DND-41 (cell line): ENCODE measurements at regions not wholly inside any gene's neighbourhood (a gene's known extent, or its start where the extent isn't known, plus 50 kb on each side); places are given as distances from the start of the nearest gene placed in this dataset.

ENCODE experiments used
- ATAC-seq: fragments of 200-7000 bp; cut with Tn5 transposase; 3 replicates; pipeline ENCODE4 v1.9.1; 2021; ENCODE audit warnings: low read depth; ENCODE audit not compliant: insufficient read depth
- DNase-seq: peaks from one replicate; pipeline ENCODE4 v3.0.0-alpha.2; 2020
- H2AFZ ChIP-seq: 2 replicates; pipeline ENCODE4 v1.6.0; 2012; ENCODE audit warnings: low read depth, low read length
- H3K27ac ChIP-seq: 2 replicates; pipeline ENCODE4 v1.5.1; 2012; ENCODE audit warnings: low read length, inconsistent platforms
- H3K27me3 ChIP-seq: fragments of 200-600 bp; sonication (generic); 2 replicates; pipeline ENCODE4 v1.6.0; 2012; ENCODE audit warnings: low read length, mild to moderate bottlenecking, inconsistent platforms; ENCODE audit not compliant: insufficient read depth, poor library complexity
- H3K36me3 ChIP-seq: 2 replicates; pipeline ENCODE4 v1.5.1; 2012; ENCODE audit warnings: low read length, inconsistent platforms; ENCODE audit not compliant: insufficient read depth
- H3K4me1 ChIP-seq: 2 replicates; pipeline ENCODE4 v1.5.1; 2012; ENCODE audit warnings: mild to moderate bottlenecking, low read length; ENCODE audit not compliant: insufficient read depth
- H3K4me2 ChIP-seq: 2 replicates; pipeline ENCODE4 v1.6.0; 2012; ENCODE audit warnings: mild to moderate bottlenecking, moderate library complexity, low read length, inconsistent platforms; ENCODE audit not compliant: insufficient read depth
- H3K4me3 ChIP-seq, 2 experiments: fragments of 200-600 bp in 1 of 2; shearing (Covaris generic) in 1 of 2; 2 replicates each; pipeline ENCODE4 v1.5.1; 2012 to 2016; ENCODE audit warnings: inconsistent platforms in 2 of 2, low read length in 2 of 2, mild to moderate bottlenecking in 2 of 2, low read depth in 1 of 2, moderate library complexity in 1 of 2
- H3K79me2 ChIP-seq: 2 replicates; pipeline ENCODE4 v1.6.0; 2012; ENCODE audit warnings: low read length, inconsistent platforms; ENCODE audit not compliant: insufficient read depth
- H3K9ac ChIP-seq: 2 replicates; pipeline ENCODE4 v1.6.0; 2012; ENCODE audit warnings: low read depth, mild to moderate bottlenecking, inconsistent platforms, low read length, moderate library complexity
- H3K9me3 ChIP-seq: 2 replicates; pipeline ENCODE4 v1.5.1; 2012; ENCODE audit warnings: low read length, moderate library complexity, mild to moderate bottlenecking, inconsistent platforms; ENCODE audit not compliant: insufficient read depth, severe bottlenecking
- H4K20me1 ChIP-seq: 2 replicates; pipeline ENCODE4 v1.6.0; 2012; ENCODE audit warnings: low read length; ENCODE audit not compliant: insufficient read depth
- EZH2 ChIP-seq: IDR thresholded peaks from 3 replicates; pipeline ENCODE4 v1.6.1; 2012; ENCODE audit warnings: borderline replicate concordance, low read depth, mild to moderate bottlenecking, moderate library complexity, low read length, inconsistent platforms; ENCODE audit not compliant: severe bottlenecking
- TF ChIP-seq, protein P1 (sequence below): IDR thresholded peaks from 2 replicates; pipeline ENCODE4 v1.5.1; 2012; ENCODE audit warnings: borderline replicate concordance, low read length, moderate library complexity, mild to moderate bottlenecking; ENCODE audit not compliant: poor library complexity, severe bottlenecking; ENCODE audit errors: extremely low read depth

DNA sequence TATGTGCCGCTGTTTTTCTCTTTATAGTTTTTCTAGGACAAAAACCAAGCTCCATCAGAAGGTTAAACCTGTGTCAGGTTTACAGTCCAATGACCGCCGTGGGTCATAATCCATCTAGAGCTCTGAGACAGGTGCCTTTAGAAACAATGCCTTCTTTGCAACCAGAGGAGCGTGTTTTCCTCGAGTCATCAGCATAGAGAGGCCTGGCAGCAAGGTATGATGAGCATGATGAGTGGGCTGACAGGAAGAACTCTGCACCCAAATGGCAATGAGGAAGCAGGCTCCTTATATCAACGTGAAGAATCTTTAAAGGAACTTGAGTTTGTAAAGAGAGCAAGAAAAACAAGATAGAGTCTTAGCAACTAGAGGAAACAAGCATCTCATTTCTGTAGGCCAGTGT is 60.5 kb upstream of the NUDT4 start:
- Histone ChIP-seq H3K4me2 (no peak overlapping the region), H2AFZ (peak overlapping the region; percentile 51; the same call in 1 of the 2 replicates), H3K79me2 (no peaks in the 10 kb centered on the region), H3K4me1 (no peaks in the 10 kb centered on the region), H3K4me3 (no peak overlapping the region), H3K36me3 (no peaks in the 10 kb centered on the region), H3K27ac (no peak overlapping the region), H3K9me3 (no peaks in the 10 kb centered on the region), H3K27me3 (no peaks in the 10 kb centered on the region), H3K9ac (no peak overlapping the region), H4K20me1 (no peaks in the 10 kb centered on the region)
- DNase-seq (no peak), ATAC-seq (peak; percentile 45; the same call in 2 of the 3 replicates)
- TF ChIP-seq, protein P1, sequence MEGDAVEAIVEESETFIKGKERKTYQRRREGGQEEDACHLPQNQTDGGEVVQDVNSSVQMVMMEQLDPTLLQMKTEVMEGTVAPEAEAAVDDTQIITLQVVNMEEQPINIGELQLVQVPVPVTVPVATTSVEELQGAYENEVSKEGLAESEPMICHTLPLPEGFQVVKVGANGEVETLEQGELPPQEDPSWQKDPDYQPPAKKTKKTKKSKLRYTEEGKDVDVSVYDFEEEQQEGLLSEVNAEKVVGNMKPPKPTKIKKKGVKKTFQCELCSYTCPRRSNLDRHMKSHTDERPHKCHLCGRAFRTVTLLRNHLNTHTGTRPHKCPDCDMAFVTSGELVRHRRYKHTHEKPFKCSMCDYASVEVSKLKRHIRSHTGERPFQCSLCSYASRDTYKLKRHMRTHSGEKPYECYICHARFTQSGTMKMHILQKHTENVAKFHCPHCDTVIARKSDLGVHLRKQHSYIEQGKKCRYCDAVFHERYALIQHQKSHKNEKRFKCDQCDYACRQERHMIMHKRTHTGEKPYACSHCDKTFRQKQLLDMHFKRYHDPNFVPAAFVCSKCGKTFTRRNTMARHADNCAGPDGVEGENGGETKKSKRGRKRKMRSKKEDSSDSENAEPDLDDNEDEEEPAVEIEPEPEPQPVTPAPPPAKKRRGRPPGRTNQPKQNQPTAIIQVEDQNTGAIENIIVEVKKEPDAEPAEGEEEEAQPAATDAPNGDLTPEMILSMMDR = no peak
- no peak for TF ChIP-seq EZH2

DNA sequence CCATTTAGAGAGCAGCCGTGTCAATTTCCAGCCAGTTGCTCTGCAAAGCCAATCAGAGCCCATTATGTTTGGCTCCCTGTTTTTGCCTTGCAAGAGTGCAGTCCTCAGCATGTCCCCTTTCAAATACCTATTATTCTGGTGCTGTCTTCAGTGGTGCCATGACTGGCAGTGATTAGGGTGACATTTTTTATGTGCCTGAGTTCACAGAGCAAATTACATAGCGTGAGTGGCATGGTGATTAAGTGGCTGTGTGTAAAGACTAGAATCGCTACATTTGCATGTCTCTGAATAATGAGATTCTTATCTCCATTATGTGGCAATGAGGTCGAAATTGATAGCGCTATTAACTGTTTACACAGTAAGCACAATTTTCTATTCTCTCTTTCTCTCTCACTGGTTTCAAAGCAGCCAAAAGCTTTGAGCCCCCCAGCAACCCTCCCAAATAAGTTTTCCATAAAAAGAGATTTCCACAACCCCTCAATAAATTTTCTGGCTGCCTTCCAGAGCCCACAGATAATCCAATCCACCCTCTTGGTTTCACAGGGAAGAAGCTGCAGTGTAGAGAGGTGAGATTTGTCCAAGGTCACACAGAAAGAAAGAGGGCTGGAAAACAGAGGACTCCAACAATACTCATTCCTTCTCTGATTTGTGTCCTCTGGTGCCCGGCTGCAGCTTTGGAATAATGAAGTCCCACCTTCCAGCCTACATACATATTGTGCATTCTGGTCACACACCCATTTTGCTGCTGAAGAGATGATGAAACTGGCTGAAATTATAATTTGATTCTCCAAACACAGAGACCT is 58.8 kb upstream of the NUDT4 start:
- H3K27me3 ChIP-seq = no peaks in the 10 kb centered on the region
- H4K20me1 ChIP-seq = no peaks in the 10 kb centered on the region
- no peak for TF ChIP-seq EZH2
- TF ChIP-seq, protein P1 = no peak
- no peak overlapping the region for H3K4me3 ChIP-seq
- no peaks in the 10 kb centered on the region for H3K4me1 ChIP-seq
- H3K79me2 ChIP-seq = no peaks in the 10 kb centered on the region
- H2AFZ ChIP-seq = no peak overlapping the region
- no peaks in the 10 kb centered on the region for H3K36me3 ChIP-seq
- H3K9me3 ChIP-seq = no peaks in the 10 kb centered on the region
- H3K4me2 ChIP-seq = no peak overlapping the region
- no peak overlapping the region for H3K27ac ChIP-seq
- no peak overlapping the region for H3K9ac ChIP-seq
- DNase-seq = no peak
- ATAC-seq = no peak

DNA sequence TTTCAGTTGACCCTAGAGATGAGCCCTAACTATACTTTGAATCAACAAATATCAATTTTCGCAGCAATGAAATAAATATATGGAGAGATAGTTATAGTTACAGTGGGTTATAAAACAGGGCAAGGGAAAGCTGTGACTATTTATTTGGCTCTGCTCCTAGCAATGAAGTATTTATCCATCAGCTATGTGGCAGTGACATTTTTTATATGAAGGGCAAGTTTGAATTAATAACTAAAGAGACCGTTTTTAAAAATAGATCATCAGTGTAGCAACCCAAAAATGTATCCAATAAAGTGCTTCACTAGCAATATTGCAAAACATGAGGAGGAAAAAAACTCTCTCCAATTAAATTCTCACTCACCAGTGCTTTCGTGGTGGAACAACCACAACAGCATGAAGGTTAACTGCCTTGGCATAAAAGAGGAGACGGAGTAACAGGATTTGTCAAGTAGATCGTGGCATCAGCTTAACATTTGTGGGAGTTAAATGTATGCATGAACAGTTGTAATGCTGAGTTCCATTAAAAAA is 58.1 kb upstream of the NUDT4 start:
- DNase-seq = no peak
- Histone ChIP-seq H2AFZ (no peak overlapping the region), H3K4me2 (no peak overlapping the region), H3K9me3 (no peaks in the 10 kb centered on the region), H3K27me3 (no peaks in the 10 kb centered on the region), H3K4me1 (no peaks in the 10 kb centered on the region), H4K20me1 (no peaks in the 10 kb centered on the region), H3K36me3 (no peaks in the 10 kb centered on the region), H3K79me2 (no peaks in the 10 kb centered on the region), H3K27ac (no peak overlapping the region), H3K4me3 (no peak overlapping the region), H3K9ac (no peak overlapping the region)
- TF ChIP-seq, protein P1 = no peak
- TF ChIP-seq EZH2 = no peak
- ATAC-seq = no peak
